ENCODE measurements at regions not wholly inside any gene's neighbourhood (a gene's known extent, or its start where the extent isn't known, plus 50 kb on each side); places are given as distances from the start of the nearest gene placed in this dataset.

GRCh38 chr17:33948309-33948708, 306.8 kb upstream of the CCL2 start:
- BruUV-seq (replicated peaks), result no TSS peak
- Histone ChIP-seq H3K18ac (ENCODE audit: low read depth, low read length) (no peak overlapping the region), H3K56ac (ENCODE audit: extremely low read depth, insufficient read depth, low read length) (no peak overlapping the region), H2BK15ac (ENCODE audit: low read depth, low read length) (no peak overlapping the region), H2BK20ac (ENCODE audit: low read depth, low read length) (no peak overlapping the region), H4K20me1 (ENCODE audit: insufficient read depth, low read length) (no peaks in the 10 kb centered on the region), H3K4me1 (ENCODE audit: control insufficient read depth, insufficient read depth, low read length) (no peaks in the 10 kb centered on the region), H2BK5ac (ENCODE audit: low read depth, low read length, poor library complexity, severe bottlenecking) (no peak overlapping the region), H2AFZ (replicated peaks; ENCODE audit: low read length, poor library complexity) (no peak overlapping the region), H3K23ac (ENCODE audit: low read depth, low read length) (no peak overlapping the region), H3K9ac (ENCODE audit: low read depth, low read length) (no peak overlapping the region), H3K9me1 (ENCODE audit: insufficient read depth, low read length) (no peaks in the 10 kb centered on the region), H2AK9ac (replicated peaks; ENCODE audit: low read depth, low read length, poor library complexity) (no peak overlapping the region), H3K36me3 (ENCODE audit: control insufficient read depth, insufficient read depth, low read length) (no peaks in the 10 kb centered on the region), H3K4me3 (ENCODE audit: insufficient read depth, low read depth, low read length) (no peak overlapping the region), H3K9me3 (ENCODE audit: control insufficient read depth, insufficient read depth, low read length) (no peaks in the 10 kb centered on the region), H2AK5ac (ENCODE audit: low read depth, low read length) (no peak overlapping the region), H4K91ac (ENCODE audit: insufficient read depth, low read depth, low read length) (no peak overlapping the region), H4K8ac (ENCODE audit: low read depth in 2 of 2, low read length in 2 of 2) (no peak overlapping the region), H4K5ac (ENCODE audit: low read depth, low read length) (no peak overlapping the region), H3K4ac (ENCODE audit: low read depth, low read length) (no peak overlapping the region), H3K27me3 (ENCODE audit: control insufficient read depth, insufficient read depth, low read length) (no peaks in the 10 kb centered on the region), H3K14ac (replicated peaks; ENCODE audit: low read depth, low read length) (no peak overlapping the region), H3K79me1 (ENCODE audit: low read depth in 1 of 2, low read length in 2 of 2) (no peaks in the 10 kb centered on the region), H3K4me2 (ENCODE audit: low read depth, low read length) (no peak overlapping the region), H2BK120ac (ENCODE audit: low read depth, low read length) (no peak overlapping the region), H3K27ac (ENCODE audit: insufficient read depth, low read length) (no peak overlapping the region)
- WGBS, 2 experiments (ENCODE audit: extremely low coverage in 2 of 2, insufficient read length in 1 of 2), result 50% methylated on average over 5 of the region's 7 CpGs; no CpG with 5 or more reads in 1 of the 2 experiments
- ATAC-seq (ENCODE audit: low read depth), result no peak
- in situ Hi-C loops (cut with MboI; ENCODE audit: low sequenced_read_pairs) (no loop called here), intact Hi-C loops (cut with micrococcal nuclease) (no loop called here), dilution Hi-C loops (cut with HindIII; ENCODE audit: low sequenced_read_pairs, unreplicated experiment) (no loop called here)
- ChIA-PET POLR2A (ENCODE audit: unreplicated experiment) (no interaction called here), CTCF (no interaction called here)
- no peak for TF ChIP-seq CHD1 (IDR thresholded peaks at IDR 0.05; ENCODE audit: low read depth, low read length)
- no peak for DNase-seq

Data from IMR-90 (cell line).